SJCRH30 (cell line): ENCODE measurements at regions not wholly inside any gene's neighbourhood (a gene's known extent, or its start where the extent isn't known, plus 50 kb on each side); places are given as distances from the start of the nearest gene placed in this dataset.
A peak's percentile ranks its signal among the peaks of the same experiment; 100 is the strongest.

Experiments used
- DNase-seq, 2 experiments: peaks; one replicate each; pipeline ENCODE4 v3.0.0-alpha.2; 2015 to 2020
- H3K27ac ChIP-seq: fragments of 250-450 bp; sonication (Bioruptor Pico); 2 replicates; pipeline ENCODE4 v1.5.1; 2020; ENCODE audit warnings: mild to moderate bottlenecking, moderate library complexity
- H3K27me3 ChIP-seq: fragments of 250-450 bp; sonication (Bioruptor Pico); 2 replicates; pipeline ENCODE4 v1.5.1; 2020; ENCODE audit warnings: mild to moderate bottlenecking, moderate library complexity
- H3K36me3 ChIP-seq: fragments of 250-450 bp; sonication (Bioruptor Pico); 2 replicates; pipeline ENCODE4 v1.5.1; 2020; ENCODE audit warnings: mild to moderate bottlenecking, moderate library complexity
- H3K4me1 ChIP-seq: fragments of 250-450 bp; sonication (Bioruptor Pico); 2 replicates; pipeline ENCODE4 v1.5.1; 2020; ENCODE audit warnings: mild to moderate bottlenecking, moderate library complexity
- H3K4me3 ChIP-seq: fragments of 250-450 bp; sonication (Bioruptor Pico); 2 replicates; pipeline ENCODE4 v1.5.1; 2020; ENCODE audit warnings: mild to moderate bottlenecking, moderate library complexity
- H3K9me3 ChIP-seq: fragments of 250-450 bp; sonication (Bioruptor Pico); replicated peaks from 2 replicates; pipeline ENCODE4 v1.5.1; 2020; ENCODE audit warnings: mild to moderate bottlenecking, moderate library complexity

- Histone ChIP-seq H3K9me3 (no peaks in the 10 kb centered on the region), H3K27me3 (no peaks in the 10 kb centered on the region), H3K4me1 (no peaks in the 10 kb centered on the region), H3K27ac (no peak overlapping the region), H3K36me3 (no peaks in the 10 kb centered on the region), H3K4me3 (no peak overlapping the region)
- DNase-seq = no peak
Observed at GRCh38 chr10:128990986-128991385, 476.1 kb upstream of the MGMT start.

GRCh38 chr10:128992770-128993169 is 474.3 kb upstream of the MGMT start:
- no peaks in the 10 kb centered on the region for H3K36me3 ChIP-seq
- no peaks in the 10 kb centered on the region for H3K4me1 ChIP-seq
- DNase-seq = no peak
- H3K27me3 ChIP-seq = no peaks in the 10 kb centered on the region
- no peaks in the 10 kb centered on the region for H3K9me3 ChIP-seq
- no peak overlapping the region for H3K4me3 ChIP-seq
- H3K27ac ChIP-seq = no peak overlapping the region

GRCh38 chr10:128993443-128993842 is 473.6 kb upstream of the MGMT start:
- Histone ChIP-seq H3K27me3 (no peaks in the 10 kb centered on the region), H3K36me3 (no peaks in the 10 kb centered on the region), H3K4me3 (no peak overlapping the region), H3K4me1 (no peaks in the 10 kb centered on the region), H3K27ac (no peak overlapping the region), H3K9me3 (no peaks in the 10 kb centered on the region)
- no peak for DNase-seq

DNA sequence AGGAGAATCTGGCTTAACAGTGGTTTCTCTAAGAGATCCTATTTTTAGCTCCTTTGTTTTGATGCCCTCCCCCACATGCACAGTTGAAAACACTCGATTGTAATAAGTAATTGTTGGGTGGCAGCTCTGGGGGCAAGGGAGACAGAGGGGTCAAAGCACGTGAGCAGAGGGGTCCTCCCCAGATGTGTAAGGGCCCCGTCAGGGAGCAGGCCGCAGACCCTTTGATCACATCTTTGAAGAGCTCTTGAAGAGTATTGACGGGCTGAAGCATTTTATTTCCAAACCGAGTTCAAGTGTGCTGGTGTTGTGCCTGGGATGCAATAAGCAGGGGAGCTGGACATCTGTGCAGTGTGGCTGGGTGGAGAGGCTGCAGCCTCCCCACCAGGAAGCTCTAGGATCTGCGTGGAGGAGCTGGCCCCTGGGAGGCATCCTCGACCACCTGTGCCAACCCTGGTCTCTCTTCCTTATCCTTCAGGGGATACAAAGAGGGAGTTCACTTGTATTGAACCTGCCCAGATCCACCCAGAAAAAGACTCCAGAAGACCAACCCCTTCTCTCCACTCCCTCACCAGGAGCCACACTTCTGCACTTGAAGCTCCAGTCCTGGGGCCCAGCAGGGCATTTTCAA is 473.0 kb upstream of the MGMT start:
- no peaks in the 10 kb centered on the region for H3K4me1 ChIP-seq
- no peak overlapping the region for H3K27ac ChIP-seq
- H3K36me3 ChIP-seq = no peaks in the 10 kb centered on the region
- H3K27me3 ChIP-seq = no peaks in the 10 kb centered on the region
- H3K4me3 ChIP-seq = no peak overlapping the region
- H3K9me3 ChIP-seq = no peaks in the 10 kb centered on the region
- DNase-seq = no peak

DNA sequence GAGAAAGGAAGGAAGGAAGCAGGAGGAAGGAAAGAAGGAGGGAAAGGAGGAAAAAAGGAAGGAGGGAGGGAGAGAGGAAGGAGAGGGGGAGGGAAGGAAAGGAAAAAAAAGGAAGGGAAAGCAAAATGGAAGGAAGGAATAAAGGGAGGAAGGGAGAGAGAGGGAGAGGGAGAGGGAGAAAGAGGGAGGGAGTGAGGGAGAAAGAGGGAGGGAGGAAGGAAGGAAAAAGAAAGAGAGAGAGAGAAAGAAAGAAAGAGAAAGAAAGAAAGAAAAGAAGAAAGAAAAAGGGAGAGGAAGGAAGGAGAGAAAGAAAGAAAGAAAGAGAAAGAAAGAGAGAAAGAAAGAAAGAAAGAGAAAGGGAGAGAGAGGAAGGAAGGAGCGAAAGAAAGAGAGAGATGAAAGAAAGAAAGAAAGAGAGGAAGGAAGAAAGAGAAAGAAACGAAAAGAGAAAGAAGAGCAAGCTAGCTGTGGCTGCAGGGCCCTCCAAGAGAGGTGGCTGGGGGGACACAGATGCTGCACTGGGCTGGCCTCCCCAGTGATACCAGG is 472.4 kb upstream of the MGMT start:
- H3K4me1 ChIP-seq = no peaks in the 10 kb centered on the region
- H3K9me3 ChIP-seq = no peaks in the 10 kb centered on the region
- no peaks in the 10 kb centered on the region for H3K36me3 ChIP-seq
- H3K4me3 ChIP-seq = no peak overlapping the region
- DNase-seq = no peak
- H3K27ac ChIP-seq = no peak overlapping the region
- H3K27me3 ChIP-seq = no peaks in the 10 kb centered on the region

DNA sequence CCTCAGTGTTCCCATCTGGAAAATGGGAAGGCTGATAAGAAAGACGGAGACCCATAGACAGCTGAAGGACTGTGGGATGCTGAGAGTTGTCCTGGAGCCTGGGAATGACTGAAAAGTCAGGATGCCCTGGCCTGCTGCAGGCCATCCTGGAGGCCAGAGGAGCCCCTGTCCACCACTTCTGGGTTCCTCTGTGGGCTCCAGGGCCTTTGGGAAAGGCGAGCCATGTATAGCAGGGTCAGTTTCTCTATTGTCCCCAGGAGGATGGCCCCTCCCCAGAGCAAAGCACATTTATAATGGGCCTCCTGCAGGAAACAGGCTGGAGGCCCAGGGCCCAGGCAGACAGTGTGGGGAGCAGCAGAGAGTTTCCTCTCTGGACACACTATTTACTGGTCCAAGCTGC is 471.4 kb upstream of the MGMT start:
- no peak for DNase-seq
- Histone ChIP-seq H3K27me3 (no peaks in the 10 kb centered on the region), H3K9me3 (no peaks in the 10 kb centered on the region), H3K36me3 (no peaks in the 10 kb centered on the region), H3K4me1 (no peaks in the 10 kb centered on the region), H3K4me3 (no peak overlapping the region), H3K27ac (no peak overlapping the region)

DNA sequence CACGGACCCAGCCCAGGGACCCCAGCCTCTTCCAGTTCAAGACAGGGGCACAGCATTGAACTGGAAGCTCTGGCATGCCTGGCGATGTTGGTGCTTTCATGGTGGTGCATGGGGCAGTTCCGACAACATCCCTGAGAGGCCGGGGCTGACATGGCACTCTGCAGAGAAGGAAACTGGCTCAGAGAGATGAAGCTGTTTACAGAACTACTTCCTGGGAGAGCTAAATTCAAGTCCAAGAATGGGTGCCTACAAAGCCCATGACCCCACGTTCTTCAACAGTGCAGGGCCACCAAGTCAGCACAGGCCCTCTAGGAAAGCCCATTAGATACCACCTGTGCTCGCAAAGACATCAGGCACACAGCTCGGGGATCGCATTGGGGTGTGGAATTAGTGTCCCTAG is 470.9 kb upstream of the MGMT start:
- DNase-seq = no peak
- Histone ChIP-seq H3K27ac (no peak overlapping the region), H3K4me3 (no peak overlapping the region), H3K27me3 (no peaks in the 10 kb centered on the region), H3K36me3 (no peaks in the 10 kb centered on the region), H3K4me1 (no peaks in the 10 kb centered on the region), H3K9me3 (no peaks in the 10 kb centered on the region)

DNA sequence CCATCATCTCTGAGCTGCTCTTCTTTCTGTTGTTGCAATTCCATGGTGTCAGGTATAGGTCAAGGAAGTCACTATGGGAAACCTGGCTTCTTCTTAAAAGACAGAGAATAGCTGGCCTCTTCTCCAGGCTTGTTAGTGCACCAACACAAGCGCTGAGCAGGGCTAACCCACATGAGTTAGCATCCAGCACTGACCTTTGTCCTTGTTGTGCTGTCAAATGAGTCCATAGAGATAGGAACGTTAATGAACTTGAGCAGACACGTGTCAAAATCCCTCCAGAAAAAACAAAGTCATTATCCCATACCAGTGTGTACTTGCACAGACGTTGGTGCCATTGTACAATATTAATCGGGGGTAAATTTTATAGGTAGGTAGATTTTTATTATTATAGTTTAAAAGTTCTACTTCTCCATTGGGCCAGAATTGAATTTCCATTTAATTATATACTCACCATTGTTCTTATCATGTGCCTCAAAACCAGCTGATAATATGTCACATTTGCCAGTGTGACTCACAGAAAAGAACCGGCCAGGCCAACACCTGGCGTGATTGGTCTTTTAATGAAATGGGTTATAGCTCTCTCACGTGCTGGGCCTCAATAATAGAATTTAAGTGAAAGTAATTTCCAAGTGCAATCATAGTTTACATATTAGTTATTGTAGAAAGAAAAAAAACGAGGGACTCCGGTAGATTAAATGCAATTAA is 468.8 kb upstream of the MGMT start:
- no peaks in the 10 kb centered on the region for H3K36me3 ChIP-seq
- H3K4me1 ChIP-seq = no peaks in the 10 kb centered on the region
- no peak overlapping the region for H3K27ac ChIP-seq
- H3K9me3 ChIP-seq = no peaks in the 10 kb centered on the region
- DNase-seq = no peak
- no peaks in the 10 kb centered on the region for H3K27me3 ChIP-seq
- no peak overlapping the region for H3K4me3 ChIP-seq

- Histone ChIP-seq H3K27ac (no peak overlapping the region), H3K27me3 (no peaks in the 10 kb centered on the region), H3K36me3 (no peaks in the 10 kb centered on the region), H3K9me3 (no peaks in the 10 kb centered on the region), H3K4me3 (no peak overlapping the region), H3K4me1 (no peaks in the 10 kb centered on the region)
- DNase-seq = no peak
Observed at GRCh38 chr10:129004398-129004797, 462.6 kb upstream of the MGMT start.

GRCh38 chr10:129005080-129005479 is 462.0 kb upstream of the MGMT start:
- no peaks in the 10 kb centered on the region for H3K36me3 ChIP-seq
- no peak overlapping the region for H3K4me3 ChIP-seq
- H3K4me1 ChIP-seq = no peaks in the 10 kb centered on the region
- no peaks in the 10 kb centered on the region for H3K9me3 ChIP-seq
- DNase-seq = no peak
- no peak overlapping the region for H3K27ac ChIP-seq
- no peaks in the 10 kb centered on the region for H3K27me3 ChIP-seq

DNA sequence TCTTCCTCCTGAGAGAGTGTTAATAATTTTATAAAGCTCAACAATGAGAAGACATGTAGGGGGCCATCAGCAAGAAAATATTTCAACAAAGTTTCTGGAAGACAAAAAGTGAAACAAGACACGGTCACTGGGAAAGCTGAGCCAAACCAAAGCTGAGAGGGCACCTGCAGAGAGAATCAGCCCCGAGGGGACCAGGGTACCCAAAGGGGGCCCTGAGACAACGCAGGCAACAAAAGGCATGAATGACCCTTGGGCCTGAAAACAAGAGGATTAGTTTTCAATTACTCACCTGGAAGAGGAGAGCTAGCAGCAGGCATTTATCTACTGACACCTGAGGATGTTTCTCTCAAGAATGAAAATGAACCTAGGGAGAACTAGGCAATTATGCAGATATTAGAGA is 461.2 kb upstream of the MGMT start:
- H3K27ac ChIP-seq = no peak overlapping the region
- H3K27me3 ChIP-seq = no peaks in the 10 kb centered on the region
- H3K4me3 ChIP-seq = no peak overlapping the region
- H3K36me3 ChIP-seq = no peaks in the 10 kb centered on the region
- no peaks in the 10 kb centered on the region for H3K4me1 ChIP-seq
- DNase-seq = no peak
- H3K9me3 ChIP-seq = no peaks in the 10 kb centered on the region

DNA sequence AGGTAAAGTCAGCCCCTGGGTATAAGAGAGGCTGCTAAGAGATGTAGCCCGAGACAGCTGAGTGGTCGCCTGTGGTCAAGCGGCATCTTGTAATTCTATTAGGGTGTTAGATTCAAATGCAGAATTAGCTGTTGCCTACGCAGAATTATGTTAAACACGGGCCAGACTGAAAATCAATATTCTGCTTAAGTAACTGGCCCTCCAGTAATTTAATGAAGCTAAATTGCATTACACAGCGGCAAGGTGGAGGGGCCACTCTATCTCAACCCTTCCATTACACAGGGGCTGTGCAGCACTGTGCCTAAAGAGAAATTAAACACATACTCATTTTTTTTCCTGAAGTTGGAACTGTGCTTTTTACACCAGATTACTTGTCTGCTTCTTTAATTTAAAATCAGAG is 448.5 kb upstream of the MGMT start:
- H3K36me3 ChIP-seq = no peaks in the 10 kb centered on the region
- no peak for DNase-seq
- no peak overlapping the region for H3K4me3 ChIP-seq
- 0 out of 2 replicates have a peak, but pooled peaks cover 2% of the 10 kb centered on the region for H3K4me1 ChIP-seq
- H3K9me3 ChIP-seq = no peaks in the 10 kb centered on the region
- no peak overlapping the region for H3K27ac ChIP-seq
- no peaks in the 10 kb centered on the region for H3K27me3 ChIP-seq

- Histone ChIP-seq H3K36me3 (no peaks in the 10 kb centered on the region), H3K4me3 (peak overlapping the region; percentile 41), H3K27ac (peak overlapping the region; percentile 53), H3K27me3 (no peaks in the 10 kb centered on the region), H3K4me1 (0 out of 2 replicates have a peak, but pooled peaks cover 2% of the 10 kb centered on the region), H3K9me3 (no peaks in the 10 kb centered on the region)
- no peak for DNase-seq
Observed at GRCh38 chr10:129020651-129021330, 446.2 kb upstream of the MGMT start.

- peak; percentile 46 to 56 for DNase-seq
- H3K4me3 ChIP-seq = peak overlapping the region; percentile 41
- H3K27me3 ChIP-seq = no peaks in the 10 kb centered on the region
- H3K27ac ChIP-seq = peak overlapping the region; percentile 53
- H3K9me3 ChIP-seq = no peaks in the 10 kb centered on the region
- H3K36me3 ChIP-seq = no peaks in the 10 kb centered on the region
- H3K4me1 ChIP-seq = 0 out of 2 replicates have a peak, but pooled peaks cover 2% of the 10 kb centered on the region
Observed at GRCh38 chr10:129021594-129022304, 445.3 kb upstream of the MGMT start.

GRCh38 chr10:129023082-129023481 is 444.0 kb upstream of the MGMT start:
- Histone ChIP-seq H3K27me3 (no peaks in the 10 kb centered on the region), H3K4me3 (no peak overlapping the region), H3K27ac (no peak overlapping the region), H3K9me3 (no peaks in the 10 kb centered on the region), H3K4me1 (0 out of 2 replicates have a peak, but pooled peaks cover 2% of the 10 kb centered on the region), H3K36me3 (no peaks in the 10 kb centered on the region)
- peak; percentile 22 to 43 for DNase-seq
